Small intestine (tissue), 7 donors: ENCODE measurements at regions not wholly inside any gene's neighbourhood (a gene's known extent, or its start where the extent isn't known, plus 50 kb on each side); places are given as distances from the start of the nearest gene placed in this dataset.

ENCODE experiments used
- DNase-seq, 2 donors: peaks; one replicate each; pipeline versions ENCODE4 v3.0.0 to v3.0.0-alpha.2; 2013
- FAIRE-seq: peaks from 2 replicates; lab custom pipeline; 2012; peaks lifted over from hg19 to GRCh38; lab: Jason Lieb, UNC
- H3K27ac ChIP-seq, 3 donors: one replicate each; pipeline ENCODE4 v1.5.1; 2013; ENCODE audit warnings: low read length in 2 of 3, mild to moderate bottlenecking in 2 of 3, control low read depth in 1 of 3, inconsistent platforms in 1 of 3, low read depth in 1 of 3, moderate library complexity in 1 of 3
- H3K27me3 ChIP-seq, 3 donors: one replicate each; pipeline ENCODE4 v1.6.1; 2013; ENCODE audit warnings: low read length in 3 of 3, inconsistent platforms in 1 of 3; ENCODE audit not compliant: control insufficient read depth in 3 of 3, insufficient read depth in 3 of 3
- H3K36me3 ChIP-seq, 3 donors: one replicate each; pipeline ENCODE4 v1.6.1; 2013; ENCODE audit warnings: low read length in 3 of 3, inconsistent platforms in 1 of 3, low read depth in 1 of 3, mild to moderate bottlenecking in 1 of 3, moderate library complexity in 1 of 3; ENCODE audit not compliant: control insufficient read depth in 3 of 3, insufficient read depth in 2 of 3
- H3K4me1 ChIP-seq, 3 donors: one replicate each; pipeline ENCODE4 v1.6.1; 2013; ENCODE audit warnings: low read length in 2 of 3, inconsistent platforms in 1 of 3, low read depth in 1 of 3, mild to moderate bottlenecking in 1 of 3, moderate library complexity in 1 of 3; ENCODE audit not compliant: control insufficient read depth in 3 of 3, insufficient read depth in 2 of 3
- H3K4me3 ChIP-seq, 3 donors: one replicate each; pipeline ENCODE4 v1.5.1; 2013; ENCODE audit warnings: low read length in 3 of 3, control low read depth in 1 of 3, inconsistent platforms in 1 of 3, low read depth in 1 of 3, mild to moderate bottlenecking in 1 of 3, moderate library complexity in 1 of 3
- H3K9me3 ChIP-seq, 2 donors: one replicate each; pipeline ENCODE4 v1.6.1; 2013; ENCODE audit warnings: low read depth in 1 of 2, low read length in 1 of 2; ENCODE audit not compliant: control insufficient read depth in 2 of 2, insufficient read depth in 1 of 2
- WGBS, 3 donors: extraction: QIAGEN DNeasy Blood & Tissue Kit; methylation state at CpG; one replicate each; pipeline ENCODE4 v1.1.7; 2013; 5-methylcytosine and 5-hydroxymethylcytosine counted together
- donor health status: healthy with polysubstance abuse.
- donor health status: control.
- donor health status: control.
- donor health status: Bipolar disorder and iron deficiency.
- donor health status: healthy.

- no peak overlapping the region for H3K4me3 ChIP-seq
- no peak overlapping the region for H3K27ac ChIP-seq
- no peak for DNase-seq
- H3K4me1 ChIP-seq: no peaks in the 10 kb centered on the region
- no peak for FAIRE-seq
- no peaks in the 10 kb centered on the region for H3K27me3 ChIP-seq
- WGBS, 3 donors: 87 to 91% (median 90%) methylated on average over 7 of the region's 7 CpGs
- no peaks in the 10 kb centered on the region for H3K36me3 ChIP-seq
- peaks cover 0 to 8% of the 10 kb centered on the region in 2 donors for H3K9me3 ChIP-seq
These were observed 83.4 kb downstream of the C13orf42 start for GRCh38 chr13:51027644-51028043.

DNA sequence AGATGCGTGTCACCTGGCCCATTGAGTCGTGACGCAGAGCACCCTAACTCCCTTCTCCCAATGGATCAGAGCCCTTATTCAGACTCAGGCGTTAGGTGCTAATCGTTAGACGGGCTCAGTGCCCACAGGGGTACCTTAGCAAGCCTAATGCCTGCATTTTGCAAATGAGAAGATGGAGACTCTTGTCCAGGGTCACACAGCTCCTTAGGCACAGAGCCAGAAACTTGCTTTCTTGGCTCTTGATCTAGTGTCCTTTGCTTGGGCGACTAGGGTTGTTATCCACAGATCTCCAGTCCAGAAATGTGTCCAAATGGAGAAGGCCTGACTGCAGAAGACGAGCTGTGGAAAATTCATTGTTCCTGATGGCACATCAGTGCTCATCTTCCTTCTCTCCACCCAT lies 85.1 kb downstream of the C13orf42 start:
- DNase-seq: no peak
- Histone ChIP-seq H3K27me3 (no peaks in the 10 kb centered on the region), H3K4me1 (no peaks in the 10 kb centered on the region), H3K9me3 (peaks cover 0 to 8% of the 10 kb centered on the region in 2 donors), H3K36me3 (no peaks in the 10 kb centered on the region), H3K27ac (no peak overlapping the region), H3K4me3 (no peak overlapping the region)
- no peak for FAIRE-seq
- 87 to 91% (median 90%) methylated on average over 8 of the region's 8 CpGs for WGBS, 3 donors

- peaks cover 0 to 8% of the 10 kb centered on the region in 2 donors for H3K9me3 ChIP-seq
- H3K4me3 ChIP-seq: no peak overlapping the region
- FAIRE-seq (no peak), DNase-seq (no peak)
- H3K27ac ChIP-seq: no peak overlapping the region
- WGBS, 3 donors: 89 to 91% (median 89%) methylated on average over 11 of the region's 11 CpGs
- no peaks in the 10 kb centered on the region for H3K36me3 ChIP-seq
- no peaks in the 10 kb centered on the region for H3K4me1 ChIP-seq
- H3K27me3 ChIP-seq: no peaks in the 10 kb centered on the region
These were observed 85.7 kb downstream of the C13orf42 start for GRCh38 chr13:51025245-51025905.

GRCh38 chr13:51021811-51022210 lies 89.3 kb downstream of the C13orf42 start:
- no peak overlapping the region for H3K27ac ChIP-seq
- DNase-seq (no peak), FAIRE-seq (no peak)
- 73 to 79% (median 77%) methylated on average over 3 of the region's 3 CpGs for WGBS, 3 donors
- no peaks in the 10 kb centered on the region for H3K27me3 ChIP-seq
- peaks cover 0 to 8% of the 10 kb centered on the region in 2 donors for H3K9me3 ChIP-seq
- no peaks in the 10 kb centered on the region for H3K4me1 ChIP-seq
- H3K36me3 ChIP-seq: no peaks in the 10 kb centered on the region
- no peak overlapping the region for H3K4me3 ChIP-seq

DNA sequence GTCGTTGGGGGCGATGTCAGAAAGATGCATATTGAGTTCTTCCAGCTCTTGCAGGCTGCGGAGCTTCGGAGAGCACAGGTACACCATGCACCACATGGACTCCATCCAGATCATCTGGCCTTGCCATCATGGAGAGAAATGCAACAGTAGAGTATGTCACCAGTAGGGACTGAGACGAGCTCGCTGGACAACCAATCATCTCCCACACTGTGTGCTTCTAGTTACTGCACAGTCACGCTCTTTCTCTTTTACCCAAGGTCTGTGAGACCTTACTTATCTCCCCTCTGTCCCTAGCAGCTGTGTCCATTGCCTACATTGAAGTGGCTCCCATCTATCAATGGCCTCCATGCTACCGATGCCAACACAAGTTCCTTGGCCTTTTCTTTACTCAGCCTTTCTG lies 90.5 kb downstream of the C13orf42 start:
- no peaks in the 10 kb centered on the region for H3K27me3 ChIP-seq
- 91 to 94% (median 93%) methylated on average over 8 of the region's 8 CpGs for WGBS, 3 donors
- H3K9me3 ChIP-seq: peaks cover 0 to 7% of the 10 kb centered on the region in 2 donors
- no peak for DNase-seq
- no peak for FAIRE-seq
- H3K4me1 ChIP-seq: no peaks in the 10 kb centered on the region
- no peak overlapping the region for H3K4me3 ChIP-seq
- no peak overlapping the region for H3K27ac ChIP-seq
- H3K36me3 ChIP-seq: no peaks in the 10 kb centered on the region

DNA sequence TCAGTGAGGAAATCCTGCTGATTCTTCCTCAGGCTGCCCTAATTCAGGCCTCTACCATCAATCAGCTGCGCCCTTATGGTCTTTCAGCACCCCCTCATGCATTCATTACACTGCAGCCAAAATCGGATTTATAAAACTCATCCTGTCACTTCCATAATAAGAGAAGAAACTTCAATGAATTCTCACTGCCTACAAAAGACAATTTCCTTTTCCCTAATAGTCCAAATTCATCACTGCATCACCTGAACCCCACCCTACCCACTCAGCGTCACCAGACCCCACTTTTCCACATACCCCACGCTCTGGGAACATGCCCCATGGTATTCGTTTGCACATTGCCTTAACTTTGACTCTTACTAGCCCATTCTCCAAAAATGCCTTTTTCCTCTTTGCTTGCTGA lies 92.0 kb downstream of the C13orf42 start:
- Histone ChIP-seq H3K27me3 (no peaks in the 10 kb centered on the region), H3K4me3 (no peak overlapping the region), H3K4me1 (no peaks in the 10 kb centered on the region), H3K9me3 (peaks cover 0 to 3% of the 10 kb centered on the region in 2 donors), H3K27ac (no peak overlapping the region), H3K36me3 (no peaks in the 10 kb centered on the region)
- DNase-seq: no peak
- FAIRE-seq: no peak
- 85 to 90% (median 86%) methylated on average over 5 of the region's 5 CpGs for WGBS, 3 donors

GRCh38 chr13:51017516-51017915 lies 93.6 kb downstream of the C13orf42 start:
- WGBS, 3 donors: 92 to 100% (median 95%) methylated on average over 1 of the region's 1 CpG
- Histone ChIP-seq H3K27ac (no peak overlapping the region), H3K36me3 (no peaks in the 10 kb centered on the region), H3K9me3 (peaks cover 0 to 5% of the 10 kb centered on the region in 2 donors), H3K4me3 (no peak overlapping the region), H3K4me1 (no peaks in the 10 kb centered on the region), H3K27me3 (no peaks in the 10 kb centered on the region)
- DNase-seq (no peak), FAIRE-seq (no peak)

- H3K27ac ChIP-seq: no peak overlapping the region
- H3K4me3 ChIP-seq: no peak overlapping the region
- peaks cover 0 to 5% of the 10 kb centered on the region in 2 donors for H3K9me3 ChIP-seq
- no peaks in the 10 kb centered on the region for H3K27me3 ChIP-seq
- H3K4me1 ChIP-seq: no peaks in the 10 kb centered on the region
- WGBS, 3 donors: 68 to 75% (median 69%) methylated on average over 1 of the region's 1 CpG
- FAIRE-seq (no peak), DNase-seq (no peak)
- no peaks in the 10 kb centered on the region for H3K36me3 ChIP-seq
These were observed 95.1 kb downstream of the C13orf42 start for GRCh38 chr13:51015973-51016372.

- 69 to 80% (median 70%) methylated on average over 1 of the region's 1 CpG for WGBS, 3 donors
- H3K9me3 ChIP-seq: peaks cover 0 to 5% of the 10 kb centered on the region in 2 donors
- no peaks in the 10 kb centered on the region for H3K36me3 ChIP-seq
- FAIRE-seq (no peak), DNase-seq (no peak)
- no peaks in the 10 kb centered on the region for H3K27me3 ChIP-seq
- H3K27ac ChIP-seq: no peak overlapping the region
- peaks cover 0 to 26% (median 0%) of the 10 kb centered on the region in 3 donors for H3K4me1 ChIP-seq
- H3K4me3 ChIP-seq: no peak overlapping the region
These were observed 100.0 kb downstream of the RNASEH2B start for GRCh38 chr13:51009597-51009996.
